Activated CD4-positive, alpha-beta T cell treated with anti-CD3 and anti-CD28 coated beads, Interleukin-2, amount 10 ng/mL, durations not matched to agents 7 days and 5 days (primary cell): ENCODE measurements at regions not wholly inside any gene's neighbourhood (a gene's known extent, or its start where the extent isn't known, plus 50 kb on each side); places are given as distances from the start of the nearest gene placed in this dataset.

Experiments
- CTCF ChIA-PET: fragments of 350-600 bp; sonication (Branson Sonifier 250); formaldehyde crosslinking; loops from one replicate; lab custom pipeline; 2021; ENCODE audit warnings: antibody characterized with exemption; lab: Charles Lee
- POLR2A ChIA-PET: fragments of 350-600 bp; sonication (Branson Sonifier 250); formaldehyde crosslinking; loops from one replicate; lab custom pipeline; 2021; ENCODE audit warnings: antibody characterized with exemption; lab: Charles Lee
- DNase-seq: peaks from one replicate; pipeline ENCODE4 v3.0.0-alpha.2; 2020
- H3K27ac Mint-ChIP-seq: one replicate; pipeline ENCODE4 v1.8.0; 2021; ENCODE audit warnings: mild to moderate bottlenecking, moderate library complexity, mixed read lengths
- H3K27me3 Mint-ChIP-seq: one replicate; pipeline ENCODE4 v1.8.0; 2021; ENCODE audit warnings: mixed read lengths
- H3K36me3 Mint-ChIP-seq: one replicate; pipeline ENCODE4 v1.8.0; 2021; ENCODE audit warnings: low read depth, mixed read lengths
- H3K4me1 Mint-ChIP-seq: one replicate; pipeline ENCODE4 v1.8.0; 2021; ENCODE audit warnings: mixed read lengths
- H3K4me3 Mint-ChIP-seq: one replicate; pipeline ENCODE4 v1.8.0; 2021; ENCODE audit warnings: mild to moderate bottlenecking, moderate library complexity, mixed read lengths
- H3K9me3 Mint-ChIP-seq: one replicate; pipeline ENCODE4 v1.8.0; 2021; ENCODE audit warnings: mixed read lengths

DNA sequence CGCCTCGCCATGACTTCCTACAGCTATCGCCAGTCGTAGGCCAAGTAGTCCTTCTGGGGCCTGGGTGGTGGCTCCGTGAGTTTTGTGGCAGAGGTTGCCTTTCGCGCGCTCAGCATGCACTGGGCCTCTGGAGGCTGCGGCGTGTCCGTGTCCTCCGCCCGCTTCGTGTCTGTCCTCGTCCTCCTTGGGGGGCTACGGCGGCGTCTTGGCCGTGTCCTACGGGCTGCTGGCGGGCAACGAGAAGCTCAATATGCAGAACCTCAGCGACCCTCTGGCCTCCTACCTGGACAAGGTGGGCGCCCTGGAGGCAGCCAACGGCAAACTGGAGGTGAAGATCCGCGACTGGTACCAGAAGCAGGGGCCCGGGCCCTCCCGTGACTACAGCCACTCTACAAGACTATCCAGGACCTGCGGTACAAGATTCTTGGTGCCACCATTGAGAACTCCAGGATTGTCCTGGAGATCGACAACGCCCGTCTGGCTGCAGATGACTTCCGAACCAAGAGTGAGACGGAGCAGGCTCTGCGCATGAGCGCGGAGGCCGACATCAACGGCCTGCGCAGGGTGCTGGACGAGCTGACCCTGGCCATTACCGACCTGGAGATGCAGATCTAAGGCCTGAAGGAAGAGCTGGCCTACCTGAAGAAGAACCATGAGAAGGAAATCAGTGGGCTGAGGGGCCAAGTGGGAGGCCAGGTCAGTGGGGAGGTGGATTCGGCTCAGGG lies 296.3 kb downstream of the OGFRL1 start:
- Mint-ChIP-seq H3K4me3 (no peak overlapping the region), H3K9me3 (no peaks in the 10 kb centered on the region), H3K4me1 (no peaks in the 10 kb centered on the region), H3K27me3 (no peaks in the 10 kb centered on the region), H3K27ac (no peak overlapping the region), H3K36me3 (no peaks in the 10 kb centered on the region)
- ChIA-PET CTCF (no interaction called here), POLR2A (no interaction called here)
- DNase-seq = no peak

DNA sequence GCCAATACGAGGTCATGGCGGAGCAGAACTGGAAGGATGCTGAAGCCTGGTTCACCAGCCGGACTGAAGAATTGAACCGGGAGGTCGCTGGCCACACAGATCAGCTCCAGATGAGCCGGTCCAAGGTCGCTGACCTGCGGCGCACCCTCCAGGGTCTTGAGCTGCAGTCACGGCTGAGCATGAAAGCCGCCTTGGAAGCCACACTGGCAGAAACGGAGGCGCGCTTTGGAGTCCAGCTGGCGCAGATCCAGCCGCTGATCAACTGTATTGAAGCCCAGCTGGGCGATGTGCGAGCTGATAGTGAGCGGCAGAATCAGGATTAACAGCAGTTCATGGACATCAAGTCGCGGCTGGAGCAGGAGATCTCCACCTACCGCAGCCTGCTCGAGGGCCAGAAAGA lies 296.9 kb downstream of the OGFRL1 start:
- Mint-ChIP-seq H3K9me3 (no peaks in the 10 kb centered on the region), H3K4me3 (no peak overlapping the region), H3K27ac (no peak overlapping the region), H3K36me3 (no peaks in the 10 kb centered on the region), H3K27me3 (no peaks in the 10 kb centered on the region), H3K4me1 (no peaks in the 10 kb centered on the region)
- DNase-seq = no peak
- CTCF ChIA-PET = no interaction called here
- POLR2A ChIA-PET = no interaction called here

DNA sequence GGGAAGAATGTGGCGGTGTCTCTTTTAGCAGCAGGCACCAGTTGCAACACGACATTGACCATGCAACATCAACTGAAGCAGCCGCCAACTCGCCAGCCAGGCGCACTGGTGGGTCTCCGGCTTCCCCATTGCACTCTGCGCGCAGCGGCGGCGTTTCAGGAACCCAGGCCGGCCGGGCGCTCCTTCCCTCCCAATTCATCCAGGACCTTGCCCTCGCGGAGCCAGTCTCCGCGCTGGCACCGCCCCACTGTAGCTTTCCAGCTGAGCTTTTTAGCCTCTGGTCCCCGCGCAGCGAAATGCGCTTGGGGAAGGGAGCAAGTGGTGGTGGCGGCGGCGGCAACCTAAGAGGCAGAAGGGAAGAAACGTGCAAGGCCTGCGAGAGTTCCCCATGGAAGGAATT lies 297.9 kb upstream of the RIMS1 start:
- no peaks in the 10 kb centered on the region for H3K9me3 Mint-ChIP-seq
- H3K27ac Mint-ChIP-seq = no peak overlapping the region
- CTCF ChIA-PET = no interaction called here
- H3K36me3 Mint-ChIP-seq = no peaks in the 10 kb centered on the region
- H3K4me1 Mint-ChIP-seq = no peaks in the 10 kb centered on the region
- DNase-seq = no peak
- POLR2A ChIA-PET = no interaction called here
- H3K27me3 Mint-ChIP-seq = no peaks in the 10 kb centered on the region
- no peak overlapping the region for H3K4me3 Mint-ChIP-seq

DNA sequence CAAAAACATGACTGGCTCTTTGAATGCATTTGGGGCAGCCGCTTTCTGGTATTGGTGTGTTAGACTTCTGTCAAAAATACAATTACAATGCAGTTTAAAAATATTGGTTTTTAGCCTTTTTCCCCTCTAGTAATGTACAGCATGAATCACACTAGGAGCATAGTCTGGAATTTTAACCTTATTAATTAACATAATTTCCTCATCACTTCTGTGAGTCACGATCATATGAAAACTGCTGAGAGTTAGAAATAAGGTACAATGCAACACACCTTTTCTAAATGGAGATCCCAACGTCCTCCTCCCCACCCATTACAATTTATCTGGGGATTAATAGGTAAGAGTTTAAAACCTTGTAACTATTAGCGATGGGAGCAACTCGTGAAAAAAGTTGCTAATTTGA lies 297.1 kb upstream of the RIMS1 start:
- no peaks in the 10 kb centered on the region for H3K27me3 Mint-ChIP-seq
- ChIA-PET CTCF (no interaction called here), POLR2A (no interaction called here)
- H3K36me3 Mint-ChIP-seq = no peaks in the 10 kb centered on the region
- H3K4me1 Mint-ChIP-seq = no peaks in the 10 kb centered on the region
- no peak overlapping the region for H3K27ac Mint-ChIP-seq
- no peak overlapping the region for H3K4me3 Mint-ChIP-seq
- no peak for DNase-seq
- H3K9me3 Mint-ChIP-seq = no peaks in the 10 kb centered on the region

DNA sequence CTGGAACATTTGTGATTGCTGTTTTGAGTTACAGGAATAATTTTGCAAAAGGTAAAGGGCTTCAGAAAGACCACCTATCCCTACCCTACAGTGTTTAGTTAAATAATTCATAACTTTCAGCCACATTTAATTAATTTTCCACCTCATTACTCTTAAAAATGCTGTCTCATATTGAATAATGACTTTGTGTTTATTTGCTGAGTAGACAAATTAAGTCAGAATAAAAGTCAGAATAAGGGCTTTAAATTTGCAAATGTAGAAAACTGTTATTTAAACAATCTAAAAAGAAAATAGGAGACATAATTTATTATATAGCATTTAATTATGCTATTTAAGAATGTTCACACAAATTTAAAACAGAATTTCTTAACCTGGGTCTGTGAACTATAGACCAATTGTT lies 293.7 kb upstream of the RIMS1 start:
- DNase-seq = no peak
- POLR2A ChIA-PET = no interaction called here
- CTCF ChIA-PET = no interaction called here
- H3K27me3 Mint-ChIP-seq = no peaks in the 10 kb centered on the region
- no peaks in the 10 kb centered on the region for H3K36me3 Mint-ChIP-seq
- H3K9me3 Mint-ChIP-seq = no peaks in the 10 kb centered on the region
- no peak overlapping the region for H3K27ac Mint-ChIP-seq
- H3K4me3 Mint-ChIP-seq = no peak overlapping the region
- H3K4me1 Mint-ChIP-seq = no peaks in the 10 kb centered on the region

DNA sequence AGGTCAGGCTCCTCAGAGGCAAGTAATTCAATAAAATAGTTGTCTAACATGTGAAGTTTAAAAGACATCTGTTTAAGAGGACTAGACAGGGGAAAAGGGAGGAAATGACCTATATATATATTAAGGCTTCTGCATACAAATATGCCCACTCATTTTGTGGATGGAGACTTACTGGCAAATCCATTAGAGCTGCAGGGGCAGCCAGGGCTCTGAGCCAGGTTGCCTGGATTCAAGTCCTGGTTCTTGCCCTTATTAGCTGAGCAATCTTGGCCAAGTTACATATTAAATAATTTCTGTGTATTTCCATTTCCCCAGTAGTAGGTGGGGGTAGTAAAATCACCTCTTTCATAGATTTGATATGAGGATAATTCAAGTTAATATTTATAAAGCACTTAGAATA lies 287.0 kb upstream of the RIMS1 start:
- ChIA-PET POLR2A (no interaction called here), CTCF (no interaction called here)

DNA sequence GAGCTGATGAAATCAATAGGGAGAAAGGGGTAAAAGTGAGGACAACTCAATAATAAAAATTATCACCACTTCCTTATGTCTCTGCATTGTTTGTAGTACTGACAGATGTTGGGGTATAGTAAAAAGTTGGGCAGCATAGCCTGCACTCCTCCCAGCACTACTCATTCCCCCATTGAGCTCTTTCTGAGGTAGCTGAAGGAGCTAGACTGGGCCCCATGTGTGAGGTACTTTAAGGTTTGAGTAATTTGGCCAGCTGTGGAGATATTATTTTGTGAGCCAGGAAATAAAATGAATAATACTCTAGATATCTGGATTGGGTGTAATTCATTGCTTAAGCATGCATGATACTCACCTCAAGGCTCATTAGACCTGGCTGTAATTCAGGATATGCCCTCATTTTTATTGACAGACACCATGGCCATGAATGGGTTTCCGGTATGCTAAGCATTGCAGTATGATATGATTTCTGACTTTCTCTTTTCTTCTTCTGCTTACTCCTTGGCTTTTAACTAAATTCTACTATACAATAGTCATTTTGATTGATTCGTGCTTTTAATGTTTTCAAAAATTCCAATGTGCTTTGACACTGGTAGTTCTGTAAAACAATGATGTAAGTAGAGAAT lies 283.9 kb upstream of the RIMS1 start:
- Mint-ChIP-seq H3K4me1 (no peaks in the 10 kb centered on the region), H3K4me3 (no peak overlapping the region), H3K27me3 (no peaks in the 10 kb centered on the region), H3K36me3 (no peaks in the 10 kb centered on the region), H3K9me3 (no peaks in the 10 kb centered on the region), H3K27ac (no peak overlapping the region)
- ChIA-PET POLR2A (no interaction called here), CTCF (no interaction called here)
- DNase-seq = no peak

More for the DNA sequence above, 287.0 kb upstream of the RIMS1 start:
- no peaks in the 10 kb centered on the region for H3K36me3 Mint-ChIP-seq
- no peak overlapping the region for H3K27ac Mint-ChIP-seq
- no peaks in the 10 kb centered on the region for H3K4me1 Mint-ChIP-seq
- no peak for DNase-seq
- H3K9me3 Mint-ChIP-seq = no peaks in the 10 kb centered on the region
- H3K27me3 Mint-ChIP-seq = no peaks in the 10 kb centered on the region
- H3K4me3 Mint-ChIP-seq = no peak overlapping the region

DNA sequence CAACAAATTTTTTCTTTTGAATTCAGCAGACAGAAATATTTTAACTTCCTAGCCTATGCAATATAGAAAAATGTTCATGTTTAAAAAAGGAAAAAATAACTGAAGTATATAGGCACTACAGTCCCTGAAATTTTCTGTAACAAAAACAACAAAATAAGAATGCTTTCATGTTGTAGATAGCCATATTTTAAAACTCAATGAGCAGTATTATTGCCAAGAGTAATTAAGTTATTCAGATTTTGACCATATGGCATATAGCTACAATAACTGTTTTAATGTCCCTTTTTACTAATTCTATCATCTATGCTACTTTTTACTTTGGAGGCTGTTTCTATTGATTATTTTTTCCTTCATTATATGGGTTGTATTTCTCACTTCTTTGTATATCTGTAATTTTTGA lies 283.3 kb upstream of the RIMS1 start:
- no peak overlapping the region for H3K27ac Mint-ChIP-seq
- CTCF ChIA-PET = no interaction called here
- POLR2A ChIA-PET = no interaction called here
- H3K4me3 Mint-ChIP-seq = no peak overlapping the region
- H3K36me3 Mint-ChIP-seq = no peaks in the 10 kb centered on the region
- no peaks in the 10 kb centered on the region for H3K4me1 Mint-ChIP-seq
- no peaks in the 10 kb centered on the region for H3K9me3 Mint-ChIP-seq
- no peaks in the 10 kb centered on the region for H3K27me3 Mint-ChIP-seq
- DNase-seq = no peak

DNA sequence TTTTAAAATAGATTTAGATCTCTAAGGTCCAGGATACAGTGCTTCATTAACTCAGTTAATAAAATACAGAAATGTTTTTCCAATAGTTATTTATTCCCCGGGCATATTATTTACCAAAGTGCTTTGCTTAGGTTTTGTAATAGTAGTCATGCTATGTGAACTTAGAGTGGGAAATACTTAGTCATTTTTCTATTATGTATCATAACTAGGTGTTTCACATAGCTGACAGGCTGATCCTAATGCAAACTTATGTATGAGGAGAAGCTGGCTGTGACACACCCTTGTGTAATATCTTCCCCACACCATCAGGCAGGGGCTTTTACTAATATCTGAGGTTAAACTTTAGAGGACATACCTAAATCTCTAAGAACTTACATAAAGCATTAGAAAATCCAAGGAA lies 277.7 kb upstream of the RIMS1 start:
- no peak overlapping the region for H3K4me3 Mint-ChIP-seq
- H3K9me3 Mint-ChIP-seq = no peaks in the 10 kb centered on the region
- H3K4me1 Mint-ChIP-seq = no peaks in the 10 kb centered on the region
- POLR2A ChIA-PET = interaction anchor here (0.7 kb wide), 1 partner anchor 39 kb away, joined by 6 read pairs; no protein-coding TSS in a partner anchor
- DNase-seq = no peak
- no peaks in the 10 kb centered on the region for H3K27me3 Mint-ChIP-seq
- H3K27ac Mint-ChIP-seq = no peak overlapping the region
- H3K36me3 Mint-ChIP-seq = no peaks in the 10 kb centered on the region
- CTCF ChIA-PET = no interaction called here

DNA sequence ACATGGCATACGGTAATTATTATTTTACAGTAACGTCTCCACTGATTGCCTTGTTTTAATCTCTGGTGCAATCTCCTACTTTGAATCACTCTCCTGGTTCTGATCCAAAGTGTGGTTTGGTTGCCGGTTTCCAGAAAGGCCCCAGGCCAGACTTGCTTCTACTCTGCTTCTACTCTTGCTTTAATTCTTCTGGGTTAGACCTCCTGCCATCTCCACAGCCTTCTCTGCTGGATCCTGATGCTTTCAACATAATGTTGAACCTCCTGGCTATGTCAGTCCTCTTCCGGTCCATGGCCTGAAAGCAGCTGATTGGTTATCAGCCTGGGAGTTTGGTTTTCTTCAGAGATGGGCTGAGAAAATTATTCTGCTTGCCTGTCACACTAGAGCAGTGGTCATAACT lies 266.5 kb upstream of the RIMS1 start:
- Mint-ChIP-seq H3K27ac (no peak overlapping the region), H3K36me3 (no peaks in the 10 kb centered on the region), H3K9me3 (peaks cover 2% of the 10 kb centered on the region), H3K27me3 (no peaks in the 10 kb centered on the region), H3K4me1 (no peaks in the 10 kb centered on the region), H3K4me3 (no peak overlapping the region)
- ChIA-PET POLR2A (no interaction called here), CTCF (no interaction called here)
- DNase-seq = no peak

DNA sequence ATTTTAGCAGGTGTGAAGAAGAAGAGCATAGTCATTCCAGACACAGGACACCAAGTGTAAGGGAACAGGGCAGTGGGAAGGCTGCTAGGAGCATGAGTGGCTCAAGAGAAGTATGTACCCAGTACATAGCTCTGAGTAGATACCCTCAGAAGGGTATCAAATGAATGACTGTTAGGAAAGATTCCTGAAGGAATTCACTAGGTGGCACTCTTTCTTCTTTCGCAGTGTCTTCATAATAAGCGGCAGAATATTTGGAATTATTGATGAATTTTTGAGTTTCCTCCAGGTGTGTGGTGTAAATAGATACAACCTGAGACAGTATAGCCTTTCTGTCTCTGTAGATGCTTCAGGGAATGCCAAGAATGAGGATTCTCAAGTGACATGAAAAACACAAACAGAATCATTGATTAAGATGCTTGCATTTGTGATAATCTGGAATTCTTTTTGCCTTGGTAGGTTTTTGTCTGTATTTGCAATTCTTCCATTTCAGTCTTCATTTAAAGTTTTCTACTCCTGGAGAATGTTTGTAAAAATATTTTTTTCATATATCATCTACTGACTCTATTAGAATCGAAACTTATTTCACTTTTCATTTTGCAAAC lies 264.3 kb upstream of the RIMS1 start:
- DNase-seq = no peak
- Mint-ChIP-seq H3K4me3 (no peak overlapping the region), H3K9me3 (peaks cover 15% of the 10 kb centered on the region), H3K36me3 (no peaks in the 10 kb centered on the region), H3K27ac (no peak overlapping the region), H3K27me3 (no peaks in the 10 kb centered on the region), H3K4me1 (no peaks in the 10 kb centered on the region)
- CTCF ChIA-PET = no interaction called here
- POLR2A ChIA-PET = no interaction called here

DNA sequence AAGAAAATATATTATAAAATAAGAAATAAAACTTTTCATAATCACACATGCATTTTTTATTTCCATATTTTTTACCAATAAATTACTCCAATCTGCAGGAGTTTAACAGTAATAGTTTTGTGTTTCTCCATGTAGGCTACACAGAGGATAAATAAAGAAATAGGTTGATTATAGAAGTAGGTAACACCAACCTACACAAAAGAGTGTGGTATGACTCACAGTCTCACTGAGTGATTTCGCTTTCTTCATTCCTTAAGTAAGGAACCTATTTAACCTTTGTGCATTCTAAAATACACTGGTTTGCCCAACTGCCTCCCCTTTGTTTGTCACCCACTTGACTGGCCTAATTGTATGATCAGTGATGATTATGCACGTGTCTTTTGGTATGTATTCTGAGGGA lies 244.2 kb upstream of the RIMS1 start:
- CTCF ChIA-PET = no interaction called here
- Mint-ChIP-seq H3K27ac (no peak overlapping the region), H3K4me1 (no peaks in the 10 kb centered on the region), H3K36me3 (no peaks in the 10 kb centered on the region), H3K27me3 (no peaks in the 10 kb centered on the region), H3K9me3 (peaks cover 3% of the 10 kb centered on the region), H3K4me3 (no peak overlapping the region)
- POLR2A ChIA-PET = no interaction called here
- DNase-seq = no peak

DNA sequence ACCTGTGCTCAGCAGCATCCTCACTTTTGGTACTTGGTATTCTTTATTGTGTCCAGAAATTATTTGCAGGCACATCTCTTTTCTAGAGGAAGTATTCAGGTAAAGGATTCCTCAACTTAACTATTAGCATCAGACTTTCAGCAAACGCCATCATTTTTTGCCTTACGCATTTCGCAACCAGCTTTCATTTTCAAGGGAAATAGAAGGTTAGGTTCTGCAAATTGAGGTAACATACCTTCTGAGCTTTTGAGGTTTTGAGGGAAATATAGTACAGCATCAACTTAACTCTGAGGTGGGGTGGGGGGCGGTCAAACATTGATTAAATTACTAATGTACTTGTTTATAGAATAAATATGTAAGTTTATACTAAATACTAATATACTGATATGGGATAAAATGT lies 243.6 kb upstream of the RIMS1 start:
- no peaks in the 10 kb centered on the region for H3K4me1 Mint-ChIP-seq

More for the DNA sequence above, 243.6 kb upstream of the RIMS1 start:
- H3K27ac Mint-ChIP-seq = no peak overlapping the region
- CTCF ChIA-PET = no interaction called here
- DNase-seq = no peak
- H3K36me3 Mint-ChIP-seq = no peaks in the 10 kb centered on the region
- H3K27me3 Mint-ChIP-seq = no peaks in the 10 kb centered on the region
- peaks cover 3% of the 10 kb centered on the region for H3K9me3 Mint-ChIP-seq
- POLR2A ChIA-PET = no interaction called here
- H3K4me3 Mint-ChIP-seq = no peak overlapping the region
